Posterior cingulate gyrus (tissue), 11 donors: ENCODE measurements at regions not wholly inside any gene's neighbourhood (a gene's known extent, or its start where the extent isn't known, plus 50 kb on each side); places are given as distances from the start of the nearest gene placed in this dataset.
"Not testable (repeated sequence)": the region's sequence is repeated elsewhere in the genome, so short reads cannot be mapped to it uniquely, and the experiment has no call there.

ENCODE experiments used
- DNase-seq, 10 donors: peaks; one replicate each; pipeline versions ENCODE4 v3.0.0 to v3.0.0-alpha.2; 2020 to 2021; ENCODE audit warnings: mixed read lengths in 3 of 10
- intact Hi-C: fragments of 100-400 bp; cut with DNase I; formaldehyde crosslinking; loops from one replicate; pipeline ENCODE4 v1.15.1; 2023

DNA sequence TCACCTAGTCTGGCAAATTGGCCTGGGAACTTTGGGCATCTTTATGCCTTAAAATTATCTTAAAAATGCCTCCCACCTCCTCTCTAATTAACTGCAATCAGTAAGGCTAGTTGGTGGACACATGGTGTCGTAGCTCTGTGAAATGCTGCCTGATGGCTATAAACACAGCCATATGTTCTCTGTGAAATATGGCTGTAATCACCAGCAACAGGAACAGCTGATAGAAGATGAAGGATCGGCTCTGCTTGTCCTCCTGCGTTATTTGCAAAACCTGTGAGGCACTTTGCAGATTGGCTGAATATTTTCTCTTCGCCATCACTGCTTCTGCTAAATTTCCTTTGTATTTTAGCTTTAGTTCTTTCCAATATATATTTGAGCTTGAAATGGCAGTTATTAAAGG, 419.6 kb downstream of the RWDD3 start:
- no peak for DNase-seq

GRCh38 chr1:95655321-95656020, 421.5 kb downstream of the RWDD3 start:
- intact Hi-C loops = no loop called here
- no peak for DNase-seq

More for the DNA sequence above, 419.6 kb downstream of the RWDD3 start:
- intact Hi-C loops = no loop called here

- intact Hi-C loops = no loop called here
- DNase-seq = no peak
Observed at GRCh38 chr1:95657248-95657647, 423.2 kb downstream of the RWDD3 start.

DNA sequence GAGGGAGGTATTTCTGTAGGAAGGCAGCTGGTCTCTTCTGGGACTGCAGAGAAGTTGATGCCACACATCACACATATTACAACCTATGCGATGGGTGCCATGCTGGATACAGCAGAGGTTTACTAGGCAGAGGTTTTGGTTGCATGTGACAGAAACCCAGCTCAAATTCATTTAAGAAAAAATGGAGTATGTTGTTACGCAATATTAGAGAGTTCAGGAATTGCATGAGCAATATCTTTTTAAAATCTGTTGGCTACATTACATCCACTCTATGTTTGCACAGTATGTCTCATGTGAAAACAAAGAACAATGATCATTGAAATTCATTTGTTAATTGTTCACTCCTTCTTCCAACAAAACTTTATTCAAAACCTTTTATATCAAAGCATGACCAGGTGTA, 425.2 kb downstream of the RWDD3 start:
- intact Hi-C loops = no loop called here

GRCh38 chr1:95659588-95659987, 425.6 kb downstream of the RWDD3 start:
- no peak for DNase-seq

More for the DNA sequence above, 425.2 kb downstream of the RWDD3 start:
- DNase-seq = no peak

GRCh38 chr1:95660736-95661135, 426.7 kb downstream of the RWDD3 start:
- intact Hi-C loops = no loop called here
- no peak for DNase-seq

More at GRCh38 chr1:95659588-95659987, 425.6 kb downstream of the RWDD3 start:
- intact Hi-C loops = no loop called here

GRCh38 chr1:95663530-95663929, 429.5 kb downstream of the RWDD3 start:
- DNase-seq, intact Hi-C loops: not testable (repeated sequence)

DNA sequence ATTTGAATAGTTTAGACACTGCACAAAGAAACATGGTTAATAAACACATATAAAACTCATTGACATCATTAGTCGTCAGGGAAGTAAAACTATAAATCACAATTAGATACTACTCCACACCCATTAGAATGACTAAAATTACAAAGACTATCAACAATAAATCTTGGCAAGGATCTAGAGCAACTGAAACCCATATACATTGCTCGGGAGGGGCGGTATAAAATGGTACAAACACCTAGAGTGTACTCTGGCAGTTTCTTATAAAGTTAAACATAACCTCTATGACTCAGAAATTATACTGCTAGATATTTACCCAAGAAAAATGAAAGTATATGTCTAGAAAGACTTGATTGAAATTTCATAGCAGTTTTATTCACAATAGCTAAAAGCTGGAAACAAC, 434.2 kb downstream of the RWDD3 start:
- DNase-seq = no peak
- intact Hi-C loops = no loop called here

GRCh38 chr1:95669638-95670037, 435.6 kb downstream of the RWDD3 start:
- intact Hi-C loops = not testable (repeated sequence)
- DNase-seq = peak in 3 of 10 donors; percentile 60 to 79 (median 75)

GRCh38 chr1:95671098-95671497, 437.1 kb downstream of the RWDD3 start:
- intact Hi-C loops = no loop called here
- no peak for DNase-seq

- intact Hi-C loops = no loop called here
- DNase-seq = no peak
Observed at GRCh38 chr1:95679262-95679661, 445.3 kb downstream of the RWDD3 start.

GRCh38 chr1:95685081-95685480, 451.1 kb downstream of the RWDD3 start:
- intact Hi-C loops = no loop called here
- no peak for DNase-seq

DNA sequence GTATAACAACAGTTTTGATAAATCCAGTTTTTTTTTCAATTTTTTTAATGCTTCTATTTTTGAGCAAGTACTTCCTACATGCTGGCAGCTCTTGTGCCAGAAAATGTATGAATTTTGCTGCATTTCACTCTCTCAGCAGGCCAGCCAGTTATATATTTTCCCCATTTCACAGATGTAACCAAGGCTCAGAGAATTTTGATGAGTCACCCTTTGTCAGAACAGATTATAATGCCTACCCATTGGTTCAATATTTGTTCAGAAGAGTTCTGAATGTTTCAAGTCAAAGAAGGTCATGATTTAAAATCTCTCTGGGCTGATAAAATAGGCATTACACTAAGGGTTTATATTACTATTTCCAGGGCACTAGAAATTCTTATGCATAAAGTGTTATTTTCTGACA, 452.2 kb downstream of the RWDD3 start:
- intact Hi-C loops = no loop called here
- no peak for DNase-seq

DNA sequence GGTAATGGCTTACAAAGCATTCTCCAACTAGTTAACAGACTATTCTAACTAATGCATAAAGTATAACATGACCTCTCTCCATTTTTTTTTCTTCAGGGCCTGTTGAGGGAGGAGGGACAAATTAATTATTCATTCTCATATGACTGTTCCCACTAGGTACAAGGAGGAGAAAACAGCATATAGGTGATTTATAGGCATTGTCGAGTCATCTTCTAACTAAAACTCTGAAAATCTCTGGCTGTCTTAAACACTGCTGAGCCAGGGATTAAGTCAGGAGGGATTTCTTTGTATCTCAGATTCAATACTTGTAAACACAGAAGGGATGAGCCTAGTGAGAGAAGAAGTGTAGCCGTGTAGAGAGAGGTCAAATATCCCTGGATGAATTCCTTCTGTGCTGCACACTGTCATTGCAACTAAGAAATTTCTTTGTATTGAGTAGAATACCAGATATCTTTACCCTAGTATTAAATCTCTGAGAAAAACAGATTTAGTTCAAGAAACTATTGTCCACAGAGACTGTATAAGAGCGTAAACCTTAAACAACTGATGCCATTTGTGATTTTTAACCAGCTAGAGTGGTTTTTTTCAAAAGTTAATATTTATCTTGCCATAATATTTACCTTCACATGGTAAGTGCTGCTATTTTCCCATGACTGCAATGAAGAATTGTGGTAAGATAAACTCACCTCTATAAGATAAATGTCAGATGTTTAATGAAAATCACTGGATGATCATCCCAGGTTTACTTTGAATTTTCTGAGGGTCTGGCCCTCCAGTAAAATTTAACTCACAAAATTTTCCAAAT, 465.3 kb downstream of the RWDD3 start:
- intact Hi-C loops = no loop called here
- no peak for DNase-seq

DNA sequence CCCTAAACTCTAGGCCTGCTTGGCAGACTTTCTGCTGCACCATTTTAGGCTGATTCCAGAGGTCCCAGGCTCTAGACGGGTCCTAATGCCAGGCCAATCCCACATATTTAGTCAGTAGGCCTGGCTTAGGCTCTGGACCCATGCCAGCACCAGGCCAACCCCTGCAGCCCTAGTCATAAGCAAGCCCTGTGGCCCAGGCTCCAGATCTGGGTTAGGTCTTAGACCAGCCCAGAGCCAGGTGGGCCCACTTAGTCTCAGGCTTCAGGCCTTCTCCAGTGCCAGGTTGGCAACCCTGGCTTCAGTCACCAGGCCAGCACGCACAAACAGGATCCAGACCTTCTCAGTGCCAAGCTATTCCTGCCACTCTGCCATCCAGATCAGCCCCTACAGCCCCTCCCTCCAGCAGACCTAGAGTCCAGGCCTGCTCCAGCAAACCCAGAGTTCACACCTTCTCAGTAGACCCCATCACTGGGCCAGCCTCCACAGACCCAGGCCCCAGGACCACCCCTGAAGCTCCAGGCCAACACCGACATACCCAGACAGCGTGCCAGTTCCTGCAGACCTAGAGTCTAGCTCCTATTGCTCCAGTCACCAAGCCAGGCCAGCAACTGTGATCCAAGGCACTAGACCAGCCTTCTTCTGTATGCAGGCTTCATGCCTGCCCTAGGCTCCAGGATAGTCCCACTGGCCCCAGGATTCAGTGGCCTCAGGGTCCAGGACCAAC, 467.6 kb downstream of the RWDD3 start:
- peak in 3 of 10 donors; percentile 61 to 72 (median 65) for DNase-seq
- intact Hi-C loops = no loop called here

- intact Hi-C loops = no loop called here
- no peak for DNase-seq
Observed at GRCh38 chr1:95703046-95703445, 469.0 kb downstream of the RWDD3 start.

DNA sequence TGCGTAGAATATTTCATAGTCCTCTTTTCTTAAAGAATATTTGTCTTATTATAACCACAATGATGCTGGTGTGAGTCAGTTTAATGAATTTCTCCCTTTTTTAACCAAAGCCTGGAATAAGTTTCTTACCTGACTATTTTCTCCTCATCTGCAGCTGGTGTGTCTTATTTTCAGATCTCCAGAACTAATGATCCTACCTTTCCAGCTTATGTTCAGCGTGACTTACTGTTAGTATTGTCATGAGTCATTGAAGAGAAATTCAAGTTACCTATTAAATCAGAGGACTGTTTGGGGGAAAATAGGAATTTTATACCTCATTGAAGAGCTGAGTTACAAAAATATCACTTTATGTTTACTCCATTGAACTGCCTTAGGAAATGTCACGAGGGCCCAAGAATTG, 482.1 kb downstream of the RWDD3 start:
- intact Hi-C loops = no loop called here
- no peak for DNase-seq

DNA sequence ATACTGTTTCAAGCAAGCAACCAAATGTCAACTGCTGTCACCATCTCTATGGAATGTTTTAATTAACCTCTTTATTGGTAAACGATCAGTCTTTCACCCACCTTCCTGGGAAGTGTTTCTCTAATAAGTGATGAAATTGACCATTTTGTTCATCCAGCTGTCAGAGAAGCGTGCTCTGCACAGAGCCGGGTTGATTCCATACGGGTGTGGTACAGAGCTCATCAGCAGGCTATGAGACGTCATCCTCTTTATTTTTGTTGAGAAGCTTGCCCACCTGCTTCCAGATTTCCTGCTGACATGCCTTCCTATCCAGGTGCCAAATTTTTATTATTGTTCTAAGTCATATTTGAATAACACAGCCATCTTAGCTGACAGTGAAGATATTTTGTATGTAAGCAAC, 482.5 kb downstream of the RWDD3 start:
- DNase-seq = no peak
- intact Hi-C loops = no loop called here

GRCh38 chr1:95723346-95723745, 489.3 kb downstream of the RWDD3 start:
- intact Hi-C loops = no loop called here
- no peak for DNase-seq

GRCh38 chr1:95728841-95729240, 494.8 kb downstream of the RWDD3 start:
- DNase-seq = no peak

DNA sequence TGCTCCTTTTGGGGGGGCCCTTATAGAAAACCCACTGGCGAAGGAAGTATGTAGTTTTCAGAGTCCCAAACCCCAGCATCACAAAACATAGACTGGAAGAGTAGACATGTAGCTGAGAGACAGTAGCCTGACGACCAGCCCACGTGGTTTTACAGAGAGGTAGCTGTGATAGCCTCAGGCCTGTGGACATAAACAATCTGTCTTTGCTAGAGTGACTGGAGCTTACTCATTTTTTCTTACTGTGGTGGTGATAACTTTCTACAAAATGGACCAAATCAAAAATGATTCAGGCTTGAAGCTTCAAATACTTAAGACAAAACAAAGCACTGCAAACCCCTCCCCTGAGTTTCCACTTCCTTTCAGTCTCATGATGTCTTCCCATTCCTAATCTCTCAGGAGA, 497.0 kb downstream of the RWDD3 start:
- intact Hi-C loops = no loop called here
- DNase-seq = no peak

More at GRCh38 chr1:95728841-95729240, 494.8 kb downstream of the RWDD3 start:
- intact Hi-C loops = no loop called here
